Fibroblast of mammary gland (primary cell): ENCODE measurements at regions not wholly inside any gene's neighbourhood (a gene's known extent, or its start where the extent isn't known, plus 50 kb on each side); places are given as distances from the start of the nearest gene placed in this dataset.

Source experiments
- DNase-seq: peaks from one replicate; pipeline ENCODE4 v3.0.0-alpha.2; 2010; ENCODE audit warnings: low read depth
- H3K4me3 ChIP-seq: 2 replicates; pipeline ENCODE4 v1.5.1; 2011; ENCODE audit warnings: low read depth, mild to moderate bottlenecking, low read length, moderate library complexity; ENCODE audit not compliant: control insufficient read depth
- TF ChIP-seq, protein P1 (sequence below): conservative IDR thresholded peaks from 2 replicates; pipeline ENCODE4 v1.5.1; 2011; ENCODE audit warnings: low read depth, low read length, inconsistent platforms; ENCODE audit not compliant: control insufficient read depth, insufficient read depth

DNA sequence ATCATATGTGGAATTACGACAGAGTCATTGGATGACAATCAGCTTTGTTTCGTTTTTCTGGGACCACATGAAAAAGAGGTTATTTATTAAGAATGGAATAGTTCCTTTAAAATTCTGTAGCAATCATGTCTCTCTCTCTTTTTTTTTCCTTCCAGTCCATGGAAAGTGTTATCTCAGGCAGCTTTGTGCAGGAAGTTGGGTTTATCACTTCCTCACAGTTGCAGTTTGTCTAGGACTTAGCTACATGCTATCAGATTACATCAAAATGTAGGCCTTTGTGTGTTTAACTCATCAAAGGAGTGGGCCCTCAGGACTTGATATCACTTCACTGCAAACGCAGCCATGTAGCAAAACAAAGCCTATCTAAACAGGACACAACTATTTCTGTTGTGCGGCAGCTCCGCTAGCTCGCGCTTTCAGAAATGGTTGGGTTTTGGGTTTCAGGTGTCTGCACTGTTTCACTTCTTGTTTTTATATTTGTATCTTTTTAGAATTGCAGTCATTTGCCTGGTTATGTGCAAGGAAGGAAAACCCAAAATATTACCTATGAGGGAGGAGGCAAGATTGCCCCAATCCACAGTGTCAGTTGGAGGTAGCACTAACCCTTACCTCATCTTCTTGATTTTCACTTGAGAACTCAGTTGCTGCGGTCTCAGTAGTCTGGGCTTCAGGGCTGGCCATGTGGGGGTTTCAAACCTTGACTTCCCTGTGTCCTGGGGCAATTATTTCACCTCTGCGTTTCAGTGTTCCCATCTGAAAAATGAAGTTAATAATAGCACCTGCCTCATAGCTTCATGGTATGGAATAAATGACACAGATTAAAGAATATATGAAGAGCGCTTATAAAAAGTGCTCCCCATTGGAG, 66.7 kb downstream of the HHEX start:
- no peak overlapping the region for H3K4me3 ChIP-seq
- DNase-seq = no peak
- TF ChIP-seq, protein P1, sequence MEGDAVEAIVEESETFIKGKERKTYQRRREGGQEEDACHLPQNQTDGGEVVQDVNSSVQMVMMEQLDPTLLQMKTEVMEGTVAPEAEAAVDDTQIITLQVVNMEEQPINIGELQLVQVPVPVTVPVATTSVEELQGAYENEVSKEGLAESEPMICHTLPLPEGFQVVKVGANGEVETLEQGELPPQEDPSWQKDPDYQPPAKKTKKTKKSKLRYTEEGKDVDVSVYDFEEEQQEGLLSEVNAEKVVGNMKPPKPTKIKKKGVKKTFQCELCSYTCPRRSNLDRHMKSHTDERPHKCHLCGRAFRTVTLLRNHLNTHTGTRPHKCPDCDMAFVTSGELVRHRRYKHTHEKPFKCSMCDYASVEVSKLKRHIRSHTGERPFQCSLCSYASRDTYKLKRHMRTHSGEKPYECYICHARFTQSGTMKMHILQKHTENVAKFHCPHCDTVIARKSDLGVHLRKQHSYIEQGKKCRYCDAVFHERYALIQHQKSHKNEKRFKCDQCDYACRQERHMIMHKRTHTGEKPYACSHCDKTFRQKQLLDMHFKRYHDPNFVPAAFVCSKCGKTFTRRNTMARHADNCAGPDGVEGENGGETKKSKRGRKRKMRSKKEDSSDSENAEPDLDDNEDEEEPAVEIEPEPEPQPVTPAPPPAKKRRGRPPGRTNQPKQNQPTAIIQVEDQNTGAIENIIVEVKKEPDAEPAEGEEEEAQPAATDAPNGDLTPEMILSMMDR = no peak

- H3K4me3 ChIP-seq = no peak overlapping the region
- TF ChIP-seq, protein P1 = no peak
- DNase-seq = peak; percentile 54
Observed at GRCh38 chr10:92757066-92757710, 67.4 kb downstream of the HHEX start.

DNA sequence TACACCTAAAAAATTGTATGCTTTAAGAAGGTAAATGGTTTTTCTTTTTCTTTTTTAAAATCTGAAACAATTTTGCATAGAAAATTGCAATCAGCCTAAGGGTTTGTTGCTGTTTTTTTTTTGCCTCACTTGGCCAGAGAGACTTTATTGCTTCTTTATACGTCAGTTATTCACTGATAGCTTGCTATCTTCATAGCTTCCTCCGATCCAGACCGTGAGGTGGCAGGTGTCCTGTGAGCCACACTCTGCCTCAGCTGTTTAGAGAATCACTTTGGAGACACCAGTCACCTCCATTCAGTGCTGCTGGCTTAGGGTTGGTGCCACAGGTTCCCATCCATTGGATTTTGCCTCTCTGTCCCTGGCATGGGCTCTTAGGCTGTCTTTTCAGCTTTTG, 68.0 kb downstream of the HHEX start:
- H3K4me3 ChIP-seq = no peak overlapping the region
- no peak for DNase-seq
- TF ChIP-seq, protein P1 = no peak

DNA sequence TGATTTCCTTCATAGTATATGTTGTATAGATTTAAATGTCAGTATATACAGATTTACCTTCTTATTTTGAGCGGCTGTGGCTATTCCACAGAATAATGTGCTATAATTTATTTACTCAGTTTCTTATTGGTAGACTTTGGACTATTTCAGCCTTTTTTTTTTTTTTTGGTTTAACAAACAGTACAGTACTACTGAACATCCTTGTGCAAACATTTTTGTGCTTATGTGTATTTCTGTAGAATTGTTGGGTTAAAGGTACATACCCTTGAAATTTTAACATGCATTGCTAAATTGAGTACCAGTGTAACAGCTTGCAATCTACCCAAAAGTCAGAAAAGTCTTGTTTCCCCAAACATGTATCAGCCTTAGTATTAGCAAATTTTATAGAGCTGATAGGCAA, 68.8 kb downstream of the HHEX start:
- no peak for DNase-seq
- no peak overlapping the region for H3K4me3 ChIP-seq
- TF ChIP-seq, protein P1 = no peak

GRCh38 chr10:92760609-92761008, 70.9 kb downstream of the HHEX start:
- H3K4me3 ChIP-seq = no peak overlapping the region
- TF ChIP-seq, protein P1 = no peak
- DNase-seq = peak; percentile 22

- TF ChIP-seq, protein P1 = no peak
- H3K4me3 ChIP-seq = no peak overlapping the region
- peak; percentile 5 for DNase-seq
Observed at GRCh38 chr10:92761571-92761970, 71.8 kb downstream of the HHEX start.
